Tibial nerve (tissue), 4 donors: ENCODE measurements at regions not wholly inside any gene's neighbourhood (a gene's known extent, or its start where the extent isn't known, plus 50 kb on each side); places are given as distances from the start of the nearest gene placed in this dataset.

ENCODE experiments used
- DNase-seq, 2 donors: peaks; one replicate each; pipeline ENCODE4 v3.0.0-alpha.2; 2019; ENCODE audit warnings: low spot score in 2 of 2
- H3K27ac ChIP-seq, 4 donors: fragments of 200-600 bp; sonication (generic) in 3 of 4; one replicate each; pipeline ENCODE4 v1.5.1; 2017 to 2019; ENCODE audit warnings: mild to moderate bottlenecking in 1 of 4
- H3K27me3 ChIP-seq, 2 donors: fragments of 200-600 bp; sonication (generic) in 1 of 2; one replicate each; pipeline versions ENCODE4 v1.5.1 to v1.6.0; 2017 to 2019
- H3K36me3 ChIP-seq, 3 donors: fragments of 200-600 bp; sonication (generic); one replicate each; pipeline ENCODE4 v1.5.1; 2018 to 2019
- H3K4me1 ChIP-seq, 4 donors: fragments of 200-600 bp; sonication (generic) in 3 of 4; one replicate each; pipeline ENCODE4 v1.5.1; 2017 to 2019
- H3K4me3 ChIP-seq, 4 donors: fragments of 200-600 bp; sonication (generic) in 3 of 4; one replicate each; pipeline ENCODE4 v1.5.1; 2017 to 2019; ENCODE audit warnings: mild to moderate bottlenecking in 1 of 4, moderate library complexity in 1 of 4
- H3K9me3 ChIP-seq, 4 donors: fragments of 200-600 bp; sonication (generic) in 3 of 4; one replicate each; pipeline ENCODE4 v1.5.1; 2017 to 2019
- EP300 ChIP-seq, 2 donors: sonication (generic); formaldehyde crosslinking; IDR thresholded peaks; one replicate each; pipeline ENCODE4 v1.6.1; 2017; ENCODE audit warnings: antibody characterized with exemption in 2 of 2, mild to moderate bottlenecking in 1 of 2
- POLR2A ChIP-seq, 2 donors: fragments of 450-650 bp; IDR thresholded peaks; one replicate each; pipeline ENCODE4 v1.6.1; 2017; ENCODE audit warnings: antibody characterized with exemption in 2 of 2, mild to moderate bottlenecking in 2 of 2, moderate library complexity in 2 of 2
- WGBS, 2 donors: methylation state at CpG; one replicate each; pipeline ENCODE4 v1.1.5; 2018; 5-methylcytosine and 5-hydroxymethylcytosine counted together
- TF ChIP-seq, protein P1 (sequence below), 5 experiments: fragments of 200-600 bp in 3 of 5; fragments of 450-650 bp in 2 of 5; sonication (generic) in 3 of 5; IDR thresholded peaks; one replicate each; pipeline ENCODE4 v1.5.1; 2016 to 2019; ENCODE audit warnings: antibody characterized with exemption in 5 of 5, mild to moderate bottlenecking in 3 of 5, moderate library complexity in 2 of 5

DNA sequence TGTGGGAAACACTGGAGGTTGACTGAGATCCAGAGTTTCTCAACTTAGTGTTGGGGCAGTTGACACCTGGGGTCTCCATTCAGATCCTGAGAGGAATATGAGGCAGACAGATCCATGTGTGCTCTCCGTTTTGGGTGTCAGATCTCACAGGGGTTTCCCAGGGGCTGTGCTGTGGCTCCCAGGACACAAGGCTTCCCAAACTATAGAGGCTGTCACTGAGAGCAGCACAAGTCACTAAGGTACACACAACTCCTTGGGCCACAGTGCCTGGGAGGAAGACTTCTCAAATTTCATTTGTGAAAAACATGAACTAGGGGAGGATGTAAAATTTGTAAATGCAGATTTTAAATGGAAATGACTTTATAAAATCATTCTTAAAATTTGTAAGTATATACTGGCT is 363.6 kb downstream of the FBXO8 start:
- TF ChIP-seq POLR2A (IDR thresholded peaks at IDR 0.05), result no peak
- no peak overlapping the region for H3K4me3 ChIP-seq
- H3K4me1 ChIP-seq, result peaks cover 0 to 41% (median 7%) of the 10 kb centered on the region in 4 donors
- no peaks in the 10 kb centered on the region for H3K36me3 ChIP-seq
- no peaks in the 10 kb centered on the region for H3K9me3 ChIP-seq
- H3K27ac ChIP-seq, result peak overlapping the region in 2 of 4 donors; percentile 76 to 81
- no peaks in the 10 kb centered on the region for H3K27me3 ChIP-seq
- 79 to 92% methylated on average over 1 of the region's 1 CpG for WGBS, 2 donors
- DNase-seq, result no peak

DNA sequence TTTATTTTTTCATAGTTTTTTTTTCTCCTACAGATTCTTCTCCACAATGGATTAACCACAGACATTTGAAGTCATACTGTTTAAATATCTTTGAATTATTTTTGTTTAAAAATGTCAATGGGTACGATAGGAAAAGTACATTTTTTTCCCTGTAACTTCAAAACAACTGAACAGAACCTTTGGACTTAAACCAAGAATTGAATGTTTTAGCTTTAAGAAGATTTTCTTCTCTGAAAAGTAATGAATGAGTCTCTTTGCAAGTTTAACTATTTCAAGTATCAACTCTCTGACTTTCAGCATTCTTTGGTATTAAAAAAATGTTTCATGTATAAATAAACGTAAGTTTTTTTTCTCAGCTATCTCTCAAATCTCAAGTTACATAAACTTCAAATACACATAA is 364.3 kb downstream of the FBXO8 start:
- no peak for TF ChIP-seq EP300 (IDR thresholded peaks at IDR 0.05)
- no peak for TF ChIP-seq POLR2A (IDR thresholded peaks at IDR 0.05)
- TF ChIP-seq, protein P1, sequence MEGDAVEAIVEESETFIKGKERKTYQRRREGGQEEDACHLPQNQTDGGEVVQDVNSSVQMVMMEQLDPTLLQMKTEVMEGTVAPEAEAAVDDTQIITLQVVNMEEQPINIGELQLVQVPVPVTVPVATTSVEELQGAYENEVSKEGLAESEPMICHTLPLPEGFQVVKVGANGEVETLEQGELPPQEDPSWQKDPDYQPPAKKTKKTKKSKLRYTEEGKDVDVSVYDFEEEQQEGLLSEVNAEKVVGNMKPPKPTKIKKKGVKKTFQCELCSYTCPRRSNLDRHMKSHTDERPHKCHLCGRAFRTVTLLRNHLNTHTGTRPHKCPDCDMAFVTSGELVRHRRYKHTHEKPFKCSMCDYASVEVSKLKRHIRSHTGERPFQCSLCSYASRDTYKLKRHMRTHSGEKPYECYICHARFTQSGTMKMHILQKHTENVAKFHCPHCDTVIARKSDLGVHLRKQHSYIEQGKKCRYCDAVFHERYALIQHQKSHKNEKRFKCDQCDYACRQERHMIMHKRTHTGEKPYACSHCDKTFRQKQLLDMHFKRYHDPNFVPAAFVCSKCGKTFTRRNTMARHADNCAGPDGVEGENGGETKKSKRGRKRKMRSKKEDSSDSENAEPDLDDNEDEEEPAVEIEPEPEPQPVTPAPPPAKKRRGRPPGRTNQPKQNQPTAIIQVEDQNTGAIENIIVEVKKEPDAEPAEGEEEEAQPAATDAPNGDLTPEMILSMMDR (IDR thresholded peaks at IDR 0.05), result no peak
- Histone ChIP-seq H3K4me1 (peaks cover 0 to 39% (median 5%) of the 10 kb centered on the region in 4 donors), H3K27me3 (no peaks in the 10 kb centered on the region), H3K9me3 (no peaks in the 10 kb centered on the region), H3K36me3 (no peaks in the 10 kb centered on the region), H3K4me3 (no peak overlapping the region), H3K27ac (peak overlapping the region in 2 of 4 donors; percentile 76 to 81)
- DNase-seq, result no peak
- 25 to 30% methylated on average over 2 of the region's 2 CpGs for WGBS, 2 donors

DNA sequence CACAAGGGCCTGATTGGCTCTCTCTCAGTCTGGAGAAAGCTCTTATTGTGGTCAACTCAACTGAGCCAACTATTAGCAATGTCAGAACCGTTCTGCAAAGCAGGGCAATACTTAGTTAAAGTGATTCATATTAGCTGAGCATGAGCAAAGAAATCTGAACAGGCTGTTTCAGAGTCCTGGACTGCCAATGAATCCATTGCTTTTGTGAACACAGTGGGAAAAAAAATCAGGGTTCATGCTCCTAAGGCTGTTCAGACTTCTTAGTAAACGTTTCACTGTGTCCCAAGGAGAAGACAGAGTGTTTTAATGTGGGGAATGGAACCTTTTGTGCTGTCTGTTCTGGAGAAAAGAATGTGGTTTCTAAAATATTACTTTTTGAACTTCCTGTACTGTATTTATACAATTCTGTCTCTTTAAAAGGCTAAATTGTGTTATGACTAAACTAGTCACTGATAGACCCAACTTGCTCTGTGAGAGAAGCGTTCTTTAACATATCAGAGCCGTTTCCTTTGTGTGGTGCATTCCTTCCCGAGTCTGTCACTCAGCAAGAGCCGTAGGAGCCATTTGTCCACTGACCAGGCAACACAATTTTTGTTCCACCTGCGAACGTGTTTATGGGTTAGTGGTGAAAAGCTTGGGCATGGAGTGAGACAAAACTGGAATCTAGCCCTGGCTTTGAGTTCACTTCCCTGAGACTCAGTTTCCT is 366.1 kb downstream of the FBXO8 start:
- TF ChIP-seq EP300 (IDR thresholded peaks at IDR 0.05), result peak in 1 of 2 donors; percentile 91
- TF ChIP-seq, protein P1 (IDR thresholded peaks at IDR 0.05), result no peak
- Histone ChIP-seq H3K27me3 (no peaks in the 10 kb centered on the region), H3K4me3 (no peak overlapping the region), H3K4me1 (peaks cover 0 to 39% (median 5%) of the 10 kb centered on the region in 4 donors), H3K36me3 (no peaks in the 10 kb centered on the region), H3K9me3 (no peaks in the 10 kb centered on the region), H3K27ac (peak overlapping the region; percentile 14 to 81 (median 54))
- no peak for DNase-seq
- WGBS, 2 donors, result 21 to 34% methylated on average over 8 of the region's 8 CpGs

DNA sequence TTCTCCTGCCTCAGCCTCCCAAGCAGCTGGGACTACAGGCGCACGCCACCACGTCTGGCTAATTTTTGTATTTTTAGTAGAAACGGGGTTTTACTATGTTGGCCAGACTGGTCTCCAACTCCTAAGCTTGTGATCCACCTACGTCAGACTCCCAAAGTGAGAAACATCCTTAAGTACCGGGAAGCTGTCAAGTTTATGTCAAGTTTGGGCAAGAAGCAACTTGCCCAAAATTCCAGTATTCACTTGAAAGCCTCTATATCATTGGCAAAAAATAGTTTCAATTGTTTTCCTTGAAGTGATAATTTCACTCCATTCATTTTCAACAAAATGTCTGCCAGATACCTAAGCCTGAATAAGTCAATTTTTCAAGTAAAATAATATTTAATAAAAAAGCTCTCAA is 370.0 kb downstream of the FBXO8 start:
- TF ChIP-seq POLR2A (IDR thresholded peaks at IDR 0.05) (no peak), EP300 (IDR thresholded peaks at IDR 0.05) (no peak)
- TF ChIP-seq, protein P1 (IDR thresholded peaks at IDR 0.05), result no peak
- WGBS, 2 donors, result 95 to 96% methylated on average over 6 of the region's 6 CpGs
- peaks cover 0 to 25% (median 2%) of the 10 kb centered on the region in 4 donors for H3K4me1 ChIP-seq

DNA sequence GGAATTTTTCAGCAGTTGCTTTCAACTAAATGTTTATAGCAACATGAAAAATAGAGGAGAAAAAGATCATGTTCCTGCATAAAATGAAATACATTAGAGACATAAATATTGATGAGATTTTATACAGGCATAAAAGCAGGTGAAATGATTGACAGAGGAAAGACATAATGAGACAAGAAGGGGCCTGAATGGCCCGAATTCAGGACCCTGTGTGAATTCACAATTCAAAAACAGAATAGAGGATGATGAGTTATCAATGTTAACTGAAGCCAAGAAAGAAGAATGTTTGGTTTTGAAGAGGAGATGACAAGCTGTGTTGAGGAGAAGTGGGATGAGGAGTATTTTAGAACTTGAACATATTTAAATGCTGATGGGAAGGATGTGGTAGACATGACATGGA is 371.1 kb downstream of the FBXO8 start:
- Histone ChIP-seq H3K4me1 (peaks cover 0 to 15% (median 2%) of the 10 kb centered on the region in 4 donors), H3K4me3 (no peak overlapping the region), H3K27ac (no peak overlapping the region), H3K9me3 (no peaks in the 10 kb centered on the region), H3K27me3 (no peaks in the 10 kb centered on the region), H3K36me3 (no peaks in the 10 kb centered on the region)
- 72 to 80% methylated on average over 1 of the region's 1 CpG for WGBS, 2 donors
- TF ChIP-seq, protein P1 (IDR thresholded peaks at IDR 0.05), result no peak
- TF ChIP-seq POLR2A (IDR thresholded peaks at IDR 0.05) (no peak), EP300 (IDR thresholded peaks at IDR 0.05) (no peak)
- no peak for DNase-seq

More for the DNA sequence above, 370.0 kb downstream of the FBXO8 start:
- no peak for DNase-seq
- Histone ChIP-seq H3K27me3 (no peaks in the 10 kb centered on the region), H3K27ac (no peak overlapping the region), H3K9me3 (no peaks in the 10 kb centered on the region), H3K4me3 (no peak overlapping the region), H3K36me3 (no peaks in the 10 kb centered on the region)
